Ovary (tissue), 3 donors: ENCODE measurements at regions not wholly inside any gene's neighbourhood (a gene's known extent, or its start where the extent isn't known, plus 50 kb on each side); places are given as distances from the start of the nearest gene placed in this dataset.

Source experiments
- CTCF ChIP-seq, 3 donors: fragments of 450-650 bp in 2 of 3; fragments of 200-600 bp in 1 of 3; IDR thresholded peaks; one replicate each; pipeline versions ENCODE4 v1.5.1 to v1.8.0; 2016 to 2022; ENCODE audit warnings: antibody characterized with exemption in 3 of 3, mild to moderate bottlenecking in 1 of 3
- EP300 ChIP-seq: sonication (generic); formaldehyde crosslinking; IDR thresholded peaks from one replicate; pipeline ENCODE4 v1.6.1; 2017; ENCODE audit warnings: antibody characterized with exemption
- POLR2A ChIP-seq: fragments of 450-650 bp; IDR thresholded peaks from one replicate; pipeline ENCODE4 v1.6.1; 2017; ENCODE audit warnings: antibody characterized with exemption, mild to moderate bottlenecking, moderate library complexity
- donor health status: DM: no; HTN: no; CAD: no.

GRCh38 chr3:135706758-135707375, 258.7 kb upstream of the PPP2R3A start:
- no peak for TF ChIP-seq POLR2A
- no peak for TF ChIP-seq CTCF (IDR thresholded peaks at IDR 0.05)
- no peak for TF ChIP-seq EP300
